ENCODE measurements at regions not wholly inside any gene's neighbourhood (a gene's known extent, or its start where the extent isn't known, plus 50 kb on each side); places are given as distances from the start of the nearest gene placed in this dataset.

- Histone ChIP-seq H3K27ac (no peak overlapping the region), H3K9me3 (no peaks in the 10 kb centered on the region), H3K4me3 (no peak overlapping the region), H3K4me1 (no peaks in the 10 kb centered on the region), H3K27me3 (no peaks in the 10 kb centered on the region), H3K36me3 (no peaks in the 10 kb centered on the region)
- TF ChIP-seq POLR2A (IDR thresholded peaks at IDR 0.05) (no peak), CTCF (IDR thresholded peaks at IDR 0.05) (no peak)
- intact Hi-C loops (cut with DNase I): no loop called here
- no peak for DNase-seq
- 93 to 96% methylated on average over 1 of the region's 1 CpG for WGBS, 2 donors
Observed at GRCh38 chr12:76698316-76698715, 65.6 kb upstream of the ZDHHC17 start.

GRCh38 chr12:76698966-76699365 lies 64.9 kb upstream of the ZDHHC17 start:
- Histone ChIP-seq H3K9me3 (no peaks in the 10 kb centered on the region), H3K27me3 (no peaks in the 10 kb centered on the region), H3K4me3 (no peak overlapping the region), H3K36me3 (no peaks in the 10 kb centered on the region), H3K4me1 (no peaks in the 10 kb centered on the region), H3K27ac (no peak overlapping the region)
- TF ChIP-seq CTCF (IDR thresholded peaks at IDR 0.05) (no peak), POLR2A (IDR thresholded peaks at IDR 0.05) (no peak)
- 44 to 53% methylated on average over 7 of the region's 7 CpGs for WGBS, 2 donors
- DNase-seq: no peak
- intact Hi-C loops (cut with DNase I): no loop called here

- intact Hi-C loops (cut with DNase I): no loop called here
- 63 to 100% methylated on average over 1 of the region's 1 CpG for WGBS, 2 donors
- H3K36me3 ChIP-seq: no peaks in the 10 kb centered on the region
- DNase-seq: no peak
- no peaks in the 10 kb centered on the region for H3K27me3 ChIP-seq
- H3K4me3 ChIP-seq: no peak overlapping the region
- no peaks in the 10 kb centered on the region for H3K9me3 ChIP-seq
- H3K4me1 ChIP-seq: no peaks in the 10 kb centered on the region
- TF ChIP-seq POLR2A (IDR thresholded peaks at IDR 0.05) (no peak), CTCF (IDR thresholded peaks at IDR 0.05) (no peak)
- H3K27ac ChIP-seq: no peak overlapping the region
Observed at GRCh38 chr12:76701690-76702089, 62.2 kb upstream of the ZDHHC17 start.

GRCh38 chr12:76702946-76703345 lies 61.0 kb upstream of the ZDHHC17 start:
- Histone ChIP-seq H3K4me1 (no peaks in the 10 kb centered on the region), H3K27me3 (no peaks in the 10 kb centered on the region), H3K9me3 (no peaks in the 10 kb centered on the region), H3K4me3 (no peak overlapping the region), H3K27ac (no peak overlapping the region), H3K36me3 (no peaks in the 10 kb centered on the region)
- TF ChIP-seq CTCF (IDR thresholded peaks at IDR 0.05) (no peak), POLR2A (IDR thresholded peaks at IDR 0.05) (no peak)
- WGBS, 2 donors: 88 to 97% methylated on average over 4 of the region's 4 CpGs
- intact Hi-C loops (cut with DNase I): no loop called here
- DNase-seq: no peak

GRCh38 chr12:76704693-76705092 lies 59.2 kb upstream of the ZDHHC17 start:
- Histone ChIP-seq H3K27me3 (no peaks in the 10 kb centered on the region), H3K9me3 (no peaks in the 10 kb centered on the region), H3K36me3 (no peaks in the 10 kb centered on the region), H3K4me3 (no peak overlapping the region), H3K4me1 (no peaks in the 10 kb centered on the region), H3K27ac (no peak overlapping the region)
- 92 to 93% methylated on average over 2 of the region's 2 CpGs for WGBS, 2 donors
- intact Hi-C loops (cut with DNase I): no loop called here
- TF ChIP-seq POLR2A (IDR thresholded peaks at IDR 0.05) (no peak), CTCF (IDR thresholded peaks at IDR 0.05) (no peak)
- DNase-seq: no peak

Data from esophagus squamous epithelium (tissue), 5 donors.